H1 (cell line): ENCODE measurements at regions not wholly inside any gene's neighbourhood (a gene's known extent, or its start where the extent isn't known, plus 50 kb on each side); places are given as distances from the start of the nearest gene placed in this dataset.

ENCODE experiments used
- CTCF ChIA-PET: fragments of 300-600 bp; sonication (Branson Sonifier 250); formaldehyde crosslinking; loops from one replicate; lab custom pipeline; 2021; ENCODE audit not compliant: partially characterized antibody; lab: Charles Lee
- POLR2A ChIA-PET: fragments of 300-600 bp; sonication (Branson Sonifier 250); formaldehyde crosslinking; loops from one replicate; lab custom pipeline; 2021; ENCODE audit warnings: inconsistent platforms; ENCODE audit not compliant: partially characterized antibody; lab: Charles Lee
- DNase-seq, 2 experiments: peaks; one replicate each; pipeline versions ENCODE4 v3.0.0 to v3.0.0-alpha.2; 2010 to 2022; ENCODE audit warnings: low spot score in 2 of 2, low read depth in 1 of 2, mixed read lengths in 1 of 2
- FAIRE-seq: peaks from 2 replicates; lab custom pipeline; 2011; peaks lifted over from hg19 to GRCh38; lab: Jason Lieb, UNC
- H2AFZ ChIP-seq: 2 replicates; pipeline ENCODE4 v1.8.1; 2012; ENCODE audit warnings: low read length, inconsistent platforms
- H2AK5ac ChIP-seq: 2 replicates; pipeline ENCODE4 v1.6.1; 2013; ENCODE audit warnings: low read depth, low read length
- H2BK120ac ChIP-seq: replicated peaks from 2 replicates; pipeline ENCODE3; 2013; ENCODE audit warnings: low read depth, low read length, inconsistent platforms
- H2BK12ac ChIP-seq: 2 replicates; pipeline ENCODE4 v1.6.1; 2013; ENCODE audit warnings: low read depth, low read length
- H2BK15ac ChIP-seq: 2 replicates; pipeline ENCODE4 v1.6.1; 2013; ENCODE audit warnings: low read length
- H2BK20ac ChIP-seq: 2 replicates; pipeline ENCODE4 v1.6.1; 2013; ENCODE audit warnings: low read length
- H2BK5ac ChIP-seq: 2 replicates; pipeline ENCODE4 v1.6.1; 2013; ENCODE audit warnings: low read depth, low read length
- H3K14ac ChIP-seq: 2 replicates; pipeline ENCODE4 v1.6.1; 2013; ENCODE audit warnings: inconsistent platforms; ENCODE audit not compliant: insufficient read length
- H3K18ac ChIP-seq: 2 replicates; pipeline ENCODE4 v1.6.1; 2013; ENCODE audit warnings: low read length; ENCODE audit errors: extremely low read depth
- H3K23ac ChIP-seq: 2 replicates; pipeline ENCODE4 v1.6.1; 2013; ENCODE audit warnings: inconsistent platforms; ENCODE audit not compliant: insufficient read length
- H3K23me2 ChIP-seq: 2 replicates; pipeline ENCODE4 v1.6.1; 2013; ENCODE audit warnings: low read depth, low read length
- H3K27ac ChIP-seq: 2 replicates; pipeline ENCODE4 v1.6.1; 2011; ENCODE audit warnings: low read depth, low read length, inconsistent platforms
- H3K27me3 ChIP-seq, 4 experiments: replicated peaks in 1 of 4; 1 replicate in 1 of 4; 2 replicates in 3 of 4; pipeline versions ENCODE4 v1.6.1 to v1.8.1; 2011 to 2013; ENCODE audit warnings: low read length in 3 of 4, mild to moderate bottlenecking in 3 of 4, inconsistent platforms in 2 of 4, mixed read lengths in 2 of 4, moderate library complexity in 1 of 4; ENCODE audit not compliant: control insufficient read depth in 3 of 4, insufficient read depth in 3 of 4; ENCODE audit errors: extremely low read depth in 1 of 4
- H3K36me3 ChIP-seq, 4 experiments: 2 replicates each; pipeline versions ENCODE4 v1.6.1 to v1.8.1; 2011 to 2013; ENCODE audit warnings: mild to moderate bottlenecking in 4 of 4, low read length in 3 of 4, moderate library complexity in 2 of 4, control low read depth in 1 of 4, inconsistent platforms in 1 of 4; ENCODE audit not compliant: insufficient read depth in 4 of 4, control insufficient read depth in 2 of 4
- H3K4ac ChIP-seq: replicated peaks from 2 replicates; pipeline ENCODE3; 2013; ENCODE audit warnings: low read length, low read depth, mixed read lengths, inconsistent platforms; ENCODE audit not compliant: insufficient read length
- H3K4me1 ChIP-seq, 4 experiments: replicated peaks in 1 of 4; 1 replicate in 1 of 4; 2 replicates in 3 of 4; pipeline versions ENCODE4 v1.6.1 to v1.8.1; 2011 to 2013; ENCODE audit warnings: low read length in 3 of 4, inconsistent platforms in 2 of 4, mixed read lengths in 1 of 4; ENCODE audit not compliant: insufficient read depth in 4 of 4, control insufficient read depth in 3 of 4
- H3K4me2 ChIP-seq, 2 experiments: 2 replicates each; pipeline versions ENCODE4 v1.6.1 to v1.8.1; 2011 to 2013; ENCODE audit warnings: low read depth in 2 of 2, low read length in 2 of 2, control low read depth in 1 of 2, inconsistent platforms in 1 of 2, mild to moderate bottlenecking in 1 of 2; ENCODE audit not compliant: insufficient read depth in 1 of 2
- H3K4me3 ChIP-seq, 4 experiments: fragments of 200-600, 300-600 bp in 1 of 4; sonication (generic), shearing (Covaris generic), sonication (Bioruptor Twin) in 1 of 4; 2 replicates each; pipeline versions ENCODE4 v1.5.1 to v1.8.1; 2011 to 2016; ENCODE audit warnings: low read length in 4 of 4, low read depth in 3 of 4, control low read depth in 2 of 4, inconsistent platforms in 2 of 4, mild to moderate bottlenecking in 2 of 4, mixed read lengths in 1 of 4, moderate library complexity in 1 of 4; ENCODE audit not compliant: insufficient read depth in 2 of 4; ENCODE audit errors: extremely low read depth in 1 of 4
- H3K56ac ChIP-seq: replicated peaks from 2 replicates; pipeline ENCODE3; 2013; ENCODE audit warnings: low read depth, mild to moderate bottlenecking, mixed read lengths, low read length, inconsistent platforms; ENCODE audit not compliant: insufficient read length
- H3K79me1 ChIP-seq: 2 replicates; pipeline ENCODE4 v1.6.1; 2013; ENCODE audit warnings: low read depth, low read length, control low read depth
- H3K79me2 ChIP-seq, 2 experiments: 2 replicates each; pipeline versions ENCODE4 v1.6.1 to v1.8.1; 2012 to 2013; ENCODE audit warnings: low read length in 2 of 2, mild to moderate bottlenecking in 2 of 2, inconsistent platforms in 1 of 2; ENCODE audit not compliant: insufficient read depth in 2 of 2, control insufficient read depth in 1 of 2
- H3K9ac ChIP-seq, 4 experiments: replicated peaks in 1 of 4; 1 replicate in 1 of 4; 2 replicates in 3 of 4; pipeline versions ENCODE4 v1.6.1 to v1.8.1; 2011 to 2013; ENCODE audit warnings: low read depth in 3 of 4, low read length in 3 of 4, control low read depth in 2 of 4, mild to moderate bottlenecking in 2 of 4, moderate library complexity in 2 of 4, inconsistent platforms in 1 of 4; ENCODE audit errors: extremely low read depth in 1 of 4
- H3K9me3 ChIP-seq, 2 experiments: 2 replicates each; pipeline versions ENCODE4 v1.6.1 to v1.8.1; 2012 to 2013; ENCODE audit warnings: mild to moderate bottlenecking in 2 of 2, moderate library complexity in 2 of 2, control low read depth in 1 of 2, inconsistent platforms in 1 of 2, low read depth in 1 of 2, low read length in 1 of 2, mixed read lengths in 1 of 2; ENCODE audit not compliant: insufficient read depth in 2 of 2
- H4K20me1 ChIP-seq, 2 experiments: replicated peaks in 1 of 2; 2 replicates each; pipeline versions ENCODE3 to v1.8.1; 2011 to 2013; ENCODE audit warnings: inconsistent platforms in 2 of 2, low read length in 2 of 2, mild to moderate bottlenecking in 1 of 2; ENCODE audit not compliant: insufficient read depth in 2 of 2, control insufficient read depth in 1 of 2
- H4K5ac ChIP-seq: 2 replicates; pipeline ENCODE4 v1.6.1; 2013; ENCODE audit warnings: low read length, low read depth, mixed read lengths, inconsistent platforms; ENCODE audit not compliant: insufficient read length
- H4K8ac ChIP-seq: 2 replicates; pipeline ENCODE4 v1.8.0; 2013; ENCODE audit warnings: mild to moderate bottlenecking, moderate library complexity, low read length, inconsistent platforms; ENCODE audit not compliant: insufficient read depth; ENCODE audit errors: extremely low read depth
- H4K91ac ChIP-seq: replicated peaks from 2 replicates; pipeline ENCODE3; 2013; ENCODE audit warnings: low read length, mixed read lengths, inconsistent platforms; ENCODE audit not compliant: insufficient read length
- CTBP2 ChIP-seq: IDR thresholded peaks from 2 replicates; pipeline ENCODE4 v1.7.0; 2011; ENCODE audit warnings: borderline replicate concordance, mild to moderate bottlenecking, moderate library complexity, mixed read lengths, low read length; ENCODE audit not compliant: insufficient read depth, insufficient read length
- EGR1 ChIP-seq: IDR thresholded peaks from 2 replicates; pipeline ENCODE4 v1.6.1; 2011; ENCODE audit warnings: low read depth, low read length, borderline replicate concordance
- EP300 ChIP-seq, 2 experiments: IDR thresholded peaks; 1 replicate in 1 of 2; 2 replicates in 1 of 2; pipeline ENCODE4 v1.6.1; 2011 to 2012; ENCODE audit warnings: low read depth in 2 of 2, low read length in 2 of 2, mild to moderate bottlenecking in 2 of 2, borderline replicate concordance in 1 of 2, inconsistent platforms in 1 of 2, moderate library complexity in 1 of 2
- FOSL1 ChIP-seq: IDR thresholded peaks from 2 replicates; pipeline ENCODE4 v1.6.1; 2011; ENCODE audit warnings: mild to moderate bottlenecking, low read depth, low read length, moderate library complexity; ENCODE audit not compliant: insufficient read depth
- GABPA ChIP-seq: IDR thresholded peaks from 2 replicates; pipeline ENCODE4 v1.6.1; 2011; ENCODE audit warnings: mild to moderate bottlenecking, low read length, moderate library complexity, borderline replicate concordance; ENCODE audit not compliant: insufficient read depth
- POLR2AphosphoS5 ChIP-seq: IDR thresholded peaks from 2 replicates; pipeline ENCODE4 v1.6.1; 2011; ENCODE audit warnings: low read depth, low read length
- POU5F1 ChIP-seq: IDR thresholded peaks from 2 replicates; pipeline ENCODE4 v1.6.1; 2011; ENCODE audit warnings: low read depth, mild to moderate bottlenecking, low read length, moderate library complexity
- RBBP5 ChIP-seq: IDR thresholded peaks from 2 replicates; pipeline ENCODE4 v1.7.1; 2012; ENCODE audit warnings: low read depth, mild to moderate bottlenecking, inconsistent platforms, low read length, moderate library complexity, borderline replicate concordance
- SP1 ChIP-seq: IDR thresholded peaks from 2 replicates; pipeline ENCODE4 v1.6.1; 2011; ENCODE audit warnings: low read depth, low read length
- WGBS, 2 experiments: shearing (Covaris generic) in 1 of 2; methylation state at CpG; one replicate each; pipeline versions ENCODE4 v1.1.6 to v1.1.7; 2013 to 2015; ENCODE audit warnings: low lambda C conversion rate in 2 of 2, mixed read lengths in 2 of 2, inconsistent platforms in 1 of 2, low coverage in 1 of 2, missing lambda C conversion rate in 1 of 2; ENCODE audit not compliant: insufficient replicate concordance in 2 of 2, insufficient coverage in 1 of 2, insufficient read length in 1 of 2; ENCODE audit errors: extremely low coverage in 1 of 2, missing lambda C conversion rate in 1 of 2; 5-methylcytosine and 5-hydroxymethylcytosine counted together
- TF ChIP-seq, protein P1 (sequence below), 3 experiments: IDR thresholded peaks; 1 replicate in 2 of 3; 2 replicates in 1 of 3; pipeline versions ENCODE4 v1.5.1 to v1.6.1; 2011; ENCODE audit warnings: low read length in 3 of 3, mild to moderate bottlenecking in 3 of 3, inconsistent platforms in 2 of 3, low read depth in 1 of 3, moderate library complexity in 1 of 3; ENCODE audit not compliant: insufficient read depth in 1 of 3; ENCODE audit errors: control extremely low read depth in 1 of 3

DNA sequence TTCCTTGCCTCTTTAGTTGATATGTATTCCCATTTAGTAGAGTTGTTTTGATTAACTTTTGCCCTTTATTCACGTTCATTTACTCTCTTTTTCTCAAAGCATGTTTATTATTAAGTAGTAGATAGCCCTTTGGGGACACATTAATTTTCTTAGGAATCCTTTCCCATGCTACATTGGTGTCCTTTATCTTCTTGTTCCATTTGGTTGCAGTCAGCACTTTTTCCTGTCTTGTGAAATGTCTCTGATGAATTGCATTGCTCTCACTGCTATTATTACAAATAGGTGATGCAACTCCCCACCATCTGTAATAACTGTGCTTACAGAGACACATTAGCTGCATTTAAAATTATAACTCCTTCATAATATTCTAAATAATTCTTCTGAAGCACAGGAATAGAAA, 428.5 kb upstream of the CNTNAP5 start:
- no peaks in the 10 kb centered on the region; a peak in 1 of 8 replicates for H3K36me3 ChIP-seq
- H4K20me1 ChIP-seq, result no peaks in the 10 kb centered on the region
- FAIRE-seq (no peak), DNase-seq (no peak)
- H2BK20ac ChIP-seq, result no peak overlapping the region
- TF ChIP-seq, protein P1, sequence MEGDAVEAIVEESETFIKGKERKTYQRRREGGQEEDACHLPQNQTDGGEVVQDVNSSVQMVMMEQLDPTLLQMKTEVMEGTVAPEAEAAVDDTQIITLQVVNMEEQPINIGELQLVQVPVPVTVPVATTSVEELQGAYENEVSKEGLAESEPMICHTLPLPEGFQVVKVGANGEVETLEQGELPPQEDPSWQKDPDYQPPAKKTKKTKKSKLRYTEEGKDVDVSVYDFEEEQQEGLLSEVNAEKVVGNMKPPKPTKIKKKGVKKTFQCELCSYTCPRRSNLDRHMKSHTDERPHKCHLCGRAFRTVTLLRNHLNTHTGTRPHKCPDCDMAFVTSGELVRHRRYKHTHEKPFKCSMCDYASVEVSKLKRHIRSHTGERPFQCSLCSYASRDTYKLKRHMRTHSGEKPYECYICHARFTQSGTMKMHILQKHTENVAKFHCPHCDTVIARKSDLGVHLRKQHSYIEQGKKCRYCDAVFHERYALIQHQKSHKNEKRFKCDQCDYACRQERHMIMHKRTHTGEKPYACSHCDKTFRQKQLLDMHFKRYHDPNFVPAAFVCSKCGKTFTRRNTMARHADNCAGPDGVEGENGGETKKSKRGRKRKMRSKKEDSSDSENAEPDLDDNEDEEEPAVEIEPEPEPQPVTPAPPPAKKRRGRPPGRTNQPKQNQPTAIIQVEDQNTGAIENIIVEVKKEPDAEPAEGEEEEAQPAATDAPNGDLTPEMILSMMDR (IDR thresholded peaks at IDR 0.05; ENCODE audit: control extremely low read depth in 1 of 3, insufficient read depth in 1 of 3, low read depth in 1 of 3, low read length in 3 of 3), result no peak
- TF ChIP-seq RBBP5 (no peak), EGR1 (no peak), GABPA (no peak), CTBP2 (no peak), SP1 (no peak), POLR2AphosphoS5 (no peak), FOSL1 (no peak), POU5F1 (no peak), EP300 (IDR thresholded peaks at IDR 0.05; ENCODE audit: borderline replicate concordance in 1 of 2, low read depth in 2 of 2, low read length in 2 of 2) (no peak)
- H2BK120ac ChIP-seq, result no peak overlapping the region
- 71% methylated on average over 1 of the region's 1 CpG; no CpG with 5 or more reads in 1 of the 2 experiments for WGBS, 2 experiments
- no peaks in the 10 kb centered on the region for H3K79me2 ChIP-seq
- POLR2A ChIA-PET, result no interaction called here
- H3K79me1 ChIP-seq, result no peaks in the 10 kb centered on the region
- no peak overlapping the region for H4K5ac ChIP-seq
- H2AK5ac ChIP-seq, result no peak overlapping the region
- no peak overlapping the region for H4K91ac ChIP-seq
- no peaks in the 10 kb centered on the region for H3K23me2 ChIP-seq
- no peak overlapping the region for H2AFZ ChIP-seq
- H2BK12ac ChIP-seq, result no peak overlapping the region
- H3K27me3 ChIP-seq, result no peaks in the 10 kb centered on the region
- H3K23ac ChIP-seq, result no peak overlapping the region
- H3K4me3 ChIP-seq, result no peak overlapping the region
- H3K4me2 ChIP-seq, result no peak overlapping the region
- H3K9ac ChIP-seq, result no peak overlapping the region
- no peak overlapping the region for H3K56ac ChIP-seq
- H3K9me3 ChIP-seq, result no peaks in the 10 kb centered on the region
- H2BK15ac ChIP-seq, result no peak overlapping the region
- no peak overlapping the region for H4K8ac ChIP-seq
- no peaks in the 10 kb centered on the region for H3K4me1 ChIP-seq
- H3K18ac ChIP-seq, result no peak overlapping the region
- H3K14ac ChIP-seq, result no peak overlapping the region
- no peak overlapping the region for H2BK5ac ChIP-seq
- no peak overlapping the region for H3K27ac ChIP-seq
- CTCF ChIA-PET, result no interaction called here
- H3K4ac ChIP-seq, result no peak overlapping the region
